HUES48 (cell line): ENCODE measurements at regions not wholly inside any gene's neighbourhood (a gene's known extent, or its start where the extent isn't known, plus 50 kb on each side); places are given as distances from the start of the nearest gene placed in this dataset.
"Not testable (repeated sequence)": the region's sequence is repeated elsewhere in the genome, so short reads cannot be mapped to it uniquely, and the experiment has no call there.

Experiments used
- H3K27ac ChIP-seq: one replicate; pipeline ENCODE4 v1.7.0; 2013; ENCODE audit warnings: low read depth, low read length, inconsistent platforms
- H3K27me3 ChIP-seq: 2 replicates; pipeline ENCODE4 v1.6.1; 2013; ENCODE audit warnings: mild to moderate bottlenecking, low read length; ENCODE audit not compliant: control insufficient read depth, insufficient read depth
- H3K36me3 ChIP-seq: 2 replicates; pipeline ENCODE4 v1.6.1; 2013; ENCODE audit warnings: low read length; ENCODE audit not compliant: control insufficient read depth, insufficient read depth
- H3K4me1 ChIP-seq: 2 replicates; pipeline ENCODE4 v1.6.1; 2013; ENCODE audit warnings: mild to moderate bottlenecking, low read length; ENCODE audit not compliant: control insufficient read depth, insufficient read depth
- H3K4me3 ChIP-seq: 2 replicates; pipeline ENCODE4 v1.5.1; 2013; ENCODE audit warnings: mild to moderate bottlenecking, low read depth, low read length
- H3K9ac ChIP-seq: 2 replicates; pipeline ENCODE4 v1.6.1; 2013; ENCODE audit warnings: mild to moderate bottlenecking, low read depth, low read length, moderate library complexity
- H3K9me3 ChIP-seq: 2 replicates; pipeline ENCODE4 v1.6.1; 2013; ENCODE audit warnings: low read length; ENCODE audit not compliant: control insufficient read depth, insufficient read depth

GRCh38 chr9:75658301-75658905 lies 232.1 kb upstream of the PCSK5 start:
- Histone ChIP-seq H3K9me3 (no peaks in the 10 kb centered on the region), H3K9ac (no peak overlapping the region), H3K27ac (no peak overlapping the region), H3K27me3 (no peaks in the 10 kb centered on the region), H3K4me1 (no peaks in the 10 kb centered on the region), H3K36me3 (no peaks in the 10 kb centered on the region), H3K4me3 (no peak overlapping the region)

- H3K4me3 ChIP-seq: no peak overlapping the region
- H3K27ac ChIP-seq: no peak overlapping the region
- no peaks in the 10 kb centered on the region for H3K4me1 ChIP-seq
- no peak overlapping the region for H3K9ac ChIP-seq
- no peaks in the 10 kb centered on the region for H3K36me3 ChIP-seq
- no peaks in the 10 kb centered on the region for H3K9me3 ChIP-seq
- no peaks in the 10 kb centered on the region for H3K27me3 ChIP-seq
Measured at GRCh38 chr9:75664597-75664996, 225.9 kb upstream of the PCSK5 start.

- no peaks in the 10 kb centered on the region for H3K9me3 ChIP-seq
- no peaks in the 10 kb centered on the region for H3K4me1 ChIP-seq
- no peaks in the 10 kb centered on the region for H3K36me3 ChIP-seq
- H3K27me3 ChIP-seq: no peaks in the 10 kb centered on the region
- H3K9ac ChIP-seq: no peak overlapping the region
- no peak overlapping the region for H3K4me3 ChIP-seq
- H3K27ac ChIP-seq: no peak overlapping the region
Measured at GRCh38 chr9:75666856-75667554, 223.5 kb upstream of the PCSK5 start.

GRCh38 chr9:75669721-75670120 lies 220.8 kb upstream of the PCSK5 start:
- Histone ChIP-seq H3K4me3 (no peak overlapping the region), H3K4me1 (no peaks in the 10 kb centered on the region), H3K27ac (no peak overlapping the region), H3K9me3 (no peaks in the 10 kb centered on the region), H3K9ac (no peak overlapping the region), H3K36me3 (no peaks in the 10 kb centered on the region), H3K27me3 (no peaks in the 10 kb centered on the region)

- Histone ChIP-seq H3K9ac (no peak overlapping the region), H3K4me1 (no peaks in the 10 kb centered on the region), H3K27ac (no peak overlapping the region), H3K9me3 (no peaks in the 10 kb centered on the region), H3K27me3 (no peaks in the 10 kb centered on the region), H3K36me3 (no peaks in the 10 kb centered on the region), H3K4me3 (no peak overlapping the region)
Measured at GRCh38 chr9:75671354-75671753, 219.1 kb upstream of the PCSK5 start.

GRCh38 chr9:75672478-75672877 lies 218.0 kb upstream of the PCSK5 start:
- Histone ChIP-seq H3K4me3 (no peak overlapping the region), H3K4me1 (no peaks in the 10 kb centered on the region), H3K27ac (no peak overlapping the region), H3K36me3 (no peaks in the 10 kb centered on the region), H3K9ac (no peak overlapping the region), H3K27me3 (no peaks in the 10 kb centered on the region), H3K9me3 (no peaks in the 10 kb centered on the region)

- H3K27me3 ChIP-seq: no peaks in the 10 kb centered on the region
- H3K27ac ChIP-seq: no peak overlapping the region
- no peaks in the 10 kb centered on the region for H3K9me3 ChIP-seq
- H3K4me3 ChIP-seq: no peak overlapping the region
- H3K9ac ChIP-seq: no peak overlapping the region
- H3K36me3 ChIP-seq: no peaks in the 10 kb centered on the region
- H3K4me1 ChIP-seq: no peaks in the 10 kb centered on the region
Measured at GRCh38 chr9:75683591-75683990, 206.9 kb upstream of the PCSK5 start.

GRCh38 chr9:75685062-75685461 lies 205.4 kb upstream of the PCSK5 start:
- no peaks in the 10 kb centered on the region for H3K27me3 ChIP-seq
- no peaks in the 10 kb centered on the region for H3K4me1 ChIP-seq
- H3K36me3 ChIP-seq: no peaks in the 10 kb centered on the region
- no peak overlapping the region for H3K9ac ChIP-seq
- no peak overlapping the region for H3K27ac ChIP-seq
- no peaks in the 10 kb centered on the region for H3K9me3 ChIP-seq
- H3K4me3 ChIP-seq: no peak overlapping the region

GRCh38 chr9:75687359-75687953 lies 203.0 kb upstream of the PCSK5 start:
- Histone ChIP-seq H3K4me1 (no peaks in the 10 kb centered on the region), H3K9ac (no peak overlapping the region), H3K27me3 (no peaks in the 10 kb centered on the region), H3K36me3 (no peaks in the 10 kb centered on the region), H3K27ac (no peak overlapping the region), H3K9me3 (no peaks in the 10 kb centered on the region), H3K4me3 (no peak overlapping the region)

- H3K4me1 ChIP-seq, H3K27me3 ChIP-seq: not testable (repeated sequence)
Measured at GRCh38 chr9:75690551-75690950, 199.9 kb upstream of the PCSK5 start.

GRCh38 chr9:75691408-75691807 lies 199.1 kb upstream of the PCSK5 start:
- no peaks in the 10 kb centered on the region for H3K9me3 ChIP-seq
- H3K36me3 ChIP-seq: no peaks in the 10 kb centered on the region
- no peaks in the 10 kb centered on the region for H3K4me1 ChIP-seq
- no peaks in the 10 kb centered on the region for H3K27me3 ChIP-seq
- H3K4me3 ChIP-seq: no peak overlapping the region
- H3K27ac ChIP-seq: no peak overlapping the region
- H3K9ac ChIP-seq: no peak overlapping the region

More at GRCh38 chr9:75690551-75690950, 199.9 kb upstream of the PCSK5 start:
- not testable (repeated sequence) for H3K9me3 ChIP-seq, H3K36me3 ChIP-seq, H3K27ac ChIP-seq, H3K9ac ChIP-seq, H3K4me3 ChIP-seq
